Erythroblast (primary cell): ENCODE measurements at regions not wholly inside any gene's neighbourhood (a gene's known extent, or its start where the extent isn't known, plus 50 kb on each side); places are given as distances from the start of the nearest gene placed in this dataset.

Source experiments
- GATA1 ChIP-seq: IDR thresholded peaks from 2 replicates; pipeline ENCODE4 v1.6.1; 2011; ENCODE audit warnings: low read depth, mild to moderate bottlenecking, control low read depth, low read length, moderate library complexity
- POLR2A ChIP-seq: IDR thresholded peaks from 2 replicates; pipeline ENCODE4 v1.6.1; 2011; ENCODE audit warnings: mild to moderate bottlenecking, low read length

- TF ChIP-seq POLR2A: no peak
- no peak for TF ChIP-seq GATA1
These were observed 141.0 kb downstream of the TNFSF18 start for GRCh38 chr1:172909606-172910326.
